LNCAP (cell line): ENCODE measurements at regions not wholly inside any gene's neighbourhood (a gene's known extent, or its start where the extent isn't known, plus 50 kb on each side); places are given as distances from the start of the nearest gene placed in this dataset.

Experiments
- CTCF ChIP-seq: fragments of 450-650 bp; IDR thresholded peaks from 2 replicates; pipeline ENCODE4 v1.5.1; 2017; ENCODE audit warnings: mild to moderate bottlenecking

- no peak for TF ChIP-seq CTCF
Measured at GRCh38 chr14:49106741-49107667, 479.2 kb downstream of the RPS29 start.

GRCh38 chr14:49105956-49106355, 480.2 kb downstream of the RPS29 start:
- no peak for TF ChIP-seq CTCF

GRCh38 chr14:49105512-49105911, 480.7 kb downstream of the RPS29 start:
- TF ChIP-seq CTCF, result no peak

GRCh38 chr14:49092345-49092744, 493.8 kb downstream of the RPS29 start:
- TF ChIP-seq CTCF, result no peak

- TF ChIP-seq CTCF, result no peak
Measured at GRCh38 chr14:49089107-49089506, 497.1 kb downstream of the RPS29 start.

GRCh38 chr14:49058511-49058910, 527.7 kb downstream of the RPS29 start:
- no peak for TF ChIP-seq CTCF

- no peak for TF ChIP-seq CTCF
Measured at GRCh38 chr14:49057838-49058510, 528.2 kb downstream of the RPS29 start.
